ENCODE measurements at regions not wholly inside any gene's neighbourhood (a gene's known extent, or its start where the extent isn't known, plus 50 kb on each side); places are given as distances from the start of the nearest gene placed in this dataset.

GRCh38 chrX:25597551-25597950 is 540.6 kb upstream of the MAGEB18 start:
- TF ChIP-seq CTCF (IDR thresholded peaks at IDR 0.05) (no peak), EZH2 (IDR thresholded peaks at IDR 0.05) (no peak)
